ENCODE measurements at regions not wholly inside any gene's neighbourhood (a gene's known extent, or its start where the extent isn't known, plus 50 kb on each side); places are given as distances from the start of the nearest gene placed in this dataset.

DNA sequence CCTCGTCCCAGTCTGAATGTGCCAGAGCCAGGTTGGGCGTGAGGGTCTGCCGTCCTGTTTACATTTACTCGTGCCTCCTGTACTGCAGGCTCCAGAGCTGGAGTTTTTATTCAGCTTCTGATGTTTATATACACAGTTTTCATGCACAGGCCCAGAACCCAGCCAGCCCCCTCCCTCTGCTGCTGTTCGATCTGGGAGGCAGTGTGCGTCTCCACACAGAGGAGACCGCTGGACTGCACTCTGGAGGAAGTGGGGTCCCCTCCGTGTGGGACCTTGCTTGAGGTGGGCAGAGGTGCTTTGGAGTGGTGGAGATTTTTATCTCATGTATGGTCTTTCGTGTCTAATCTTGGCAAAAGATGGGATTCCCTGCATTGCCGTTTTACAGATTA, 90.6 kb downstream of the GLI2 start:
- H3F3A ChIP-seq (ENCODE audit: insufficient read depth, low read length, poor library complexity, severe bottlenecking), result no peaks in the 10 kb centered on the region
- H3K79me2 ChIP-seq (replicated peaks; ENCODE audit: insufficient read depth, low read length), result peaks cover 10% of the 10 kb centered on the region
- no peaks in the 10 kb centered on the region for H3K36me3 ChIP-seq (ENCODE audit: insufficient read depth, low read length)
- no peak overlapping the region for H3K9ac ChIP-seq (ENCODE audit: low read length)
- no peak overlapping the region for H3K27ac ChIP-seq (ENCODE audit: low read length)
- H3K4me3 ChIP-seq (ENCODE audit: low read length), result no peak overlapping the region
- H3K4me2 ChIP-seq (ENCODE audit: low read length), result no peak overlapping the region
- TF ChIP-seq MXI1 (conservative IDR thresholded peaks at IDR 0.05; ENCODE audit: poor library complexity, severe bottlenecking) (no peak), POLR2AphosphoS5 (IDR thresholded peaks at IDR 0.05) (no peak), EZH2 (IDR thresholded peaks at IDR 0.05; ENCODE audit: borderline replicate concordance, insufficient read depth, low read length, poor library complexity, severe bottlenecking) (no peak), TAF1 (IDR thresholded peaks at IDR 0.05; ENCODE audit: low read depth) (no peak), SMC3 (conservative IDR thresholded peaks at IDR 0.05; ENCODE audit: poor library complexity) (no peak), RAD21 (conservative IDR thresholded peaks at IDR 0.05) (no peak), CTCF (IDR thresholded peaks at IDR 0.05; ENCODE audit: poor library complexity, severe bottlenecking) (no peak), EP300 (conservative IDR thresholded peaks at IDR 0.05; ENCODE audit: poor library complexity, severe bottlenecking) (no peak)
- TF ChIP-seq, protein P1, sequence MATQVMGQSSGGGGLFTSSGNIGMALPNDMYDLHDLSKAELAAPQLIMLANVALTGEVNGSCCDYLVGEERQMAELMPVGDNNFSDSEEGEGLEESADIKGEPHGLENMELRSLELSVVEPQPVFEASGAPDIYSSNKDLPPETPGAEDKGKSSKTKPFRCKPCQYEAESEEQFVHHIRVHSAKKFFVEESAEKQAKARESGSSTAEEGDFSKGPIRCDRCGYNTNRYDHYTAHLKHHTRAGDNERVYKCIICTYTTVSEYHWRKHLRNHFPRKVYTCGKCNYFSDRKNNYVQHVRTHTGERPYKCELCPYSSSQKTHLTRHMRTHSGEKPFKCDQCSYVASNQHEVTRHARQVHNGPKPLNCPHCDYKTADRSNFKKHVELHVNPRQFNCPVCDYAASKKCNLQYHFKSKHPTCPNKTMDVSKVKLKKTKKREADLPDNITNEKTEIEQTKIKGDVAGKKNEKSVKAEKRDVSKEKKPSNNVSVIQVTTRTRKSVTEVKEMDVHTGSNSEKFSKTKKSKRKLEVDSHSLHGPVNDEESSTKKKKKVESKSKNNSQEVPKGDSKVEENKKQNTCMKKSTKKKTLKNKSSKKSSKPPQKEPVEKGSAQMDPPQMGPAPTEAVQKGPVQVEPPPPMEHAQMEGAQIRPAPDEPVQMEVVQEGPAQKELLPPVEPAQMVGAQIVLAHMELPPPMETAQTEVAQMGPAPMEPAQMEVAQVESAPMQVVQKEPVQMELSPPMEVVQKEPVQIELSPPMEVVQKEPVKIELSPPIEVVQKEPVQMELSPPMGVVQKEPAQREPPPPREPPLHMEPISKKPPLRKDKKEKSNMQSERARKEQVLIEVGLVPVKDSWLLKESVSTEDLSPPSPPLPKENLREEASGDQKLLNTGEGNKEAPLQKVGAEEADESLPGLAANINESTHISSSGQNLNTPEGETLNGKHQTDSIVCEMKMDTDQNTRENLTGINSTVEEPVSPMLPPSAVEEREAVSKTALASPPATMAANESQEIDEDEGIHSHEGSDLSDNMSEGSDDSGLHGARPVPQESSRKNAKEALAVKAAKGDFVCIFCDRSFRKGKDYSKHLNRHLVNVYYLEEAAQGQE (IDR thresholded peaks at IDR 0.05; ENCODE audit: borderline replicate concordance), result no peak
- no peaks in the 10 kb centered on the region for H4K20me1 ChIP-seq (ENCODE audit: insufficient read depth)
- no peaks in the 10 kb centered on the region for H3K9me2 ChIP-seq (ENCODE audit: insufficient read depth, low read length)
- H2AFZ ChIP-seq (ENCODE audit: low read depth, low read length), result no peak overlapping the region
- H3K9me3 ChIP-seq (ENCODE audit: low read length), result no peaks in the 10 kb centered on the region
- no peaks in the 10 kb centered on the region for H3K27me3 ChIP-seq (ENCODE audit: insufficient read depth, low read depth, low read length)

DNA sequence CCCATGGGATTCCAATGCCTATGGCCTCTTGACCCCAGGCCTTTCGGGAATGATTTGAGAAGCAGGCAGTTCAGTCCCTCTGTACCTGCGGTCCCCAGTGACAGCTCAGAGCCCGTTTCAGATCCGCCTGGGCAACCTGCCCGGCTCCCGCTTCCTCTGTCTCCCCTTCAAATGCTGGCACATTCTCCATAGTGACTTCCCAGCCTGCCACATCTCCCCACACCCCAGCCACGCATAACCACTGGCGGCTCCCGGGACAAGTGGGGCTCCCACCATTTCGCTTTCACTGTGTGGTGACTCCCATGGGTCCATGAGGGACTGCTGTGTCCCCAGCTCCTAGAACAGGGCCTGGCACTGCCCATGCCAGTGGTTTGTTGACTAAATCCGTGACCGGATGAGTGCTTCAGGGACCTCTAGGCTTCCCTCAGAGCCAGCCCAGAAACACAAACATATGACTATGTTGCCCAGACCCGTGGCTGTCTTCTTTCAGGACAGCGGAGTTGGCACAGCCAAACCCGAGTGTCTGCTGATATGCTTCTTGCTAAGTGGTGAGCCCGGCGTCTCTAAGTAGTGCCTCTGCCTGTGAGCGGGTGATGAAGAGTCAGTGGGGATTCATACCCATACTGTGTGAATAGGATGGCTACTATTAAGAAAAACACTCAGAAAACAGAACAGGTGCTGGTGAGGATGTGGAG, 91.2 kb downstream of the GLI2 start:
- no peaks in the 10 kb centered on the region for H3K9me2 ChIP-seq (ENCODE audit: insufficient read depth, low read length)
- H3K27me3 ChIP-seq (ENCODE audit: insufficient read depth, low read depth, low read length), result no peaks in the 10 kb centered on the region
- peaks cover 11% of the 10 kb centered on the region for H3K79me2 ChIP-seq (replicated peaks; ENCODE audit: insufficient read depth, low read length)
- no peak for TF ChIP-seq EZH2 (IDR thresholded peaks at IDR 0.05; ENCODE audit: borderline replicate concordance, insufficient read depth, low read length, poor library complexity, severe bottlenecking)
- no peak for TF ChIP-seq RAD21 (conservative IDR thresholded peaks at IDR 0.05)
- no peak for TF ChIP-seq TAF1 (IDR thresholded peaks at IDR 0.05; ENCODE audit: low read depth)
- TF ChIP-seq, protein P1 (IDR thresholded peaks at IDR 0.05; ENCODE audit: borderline replicate concordance), result no peak
- H3F3A ChIP-seq (ENCODE audit: insufficient read depth, low read length, poor library complexity, severe bottlenecking), result no peaks in the 10 kb centered on the region
- no peaks in the 10 kb centered on the region for H3K36me3 ChIP-seq (ENCODE audit: insufficient read depth, low read length)
- H3K9ac ChIP-seq (ENCODE audit: low read length), result no peak overlapping the region
- H3K9me3 ChIP-seq (ENCODE audit: low read length), result no peaks in the 10 kb centered on the region
- H3K4me2 ChIP-seq (ENCODE audit: low read length), result no peak overlapping the region
- H3K4me3 ChIP-seq (ENCODE audit: low read length), result no peak overlapping the region
- no peaks in the 10 kb centered on the region for H4K20me1 ChIP-seq (ENCODE audit: insufficient read depth)
- no peak overlapping the region for H3K27ac ChIP-seq (ENCODE audit: low read length)
- H2AFZ ChIP-seq (ENCODE audit: low read depth, low read length), result no peak overlapping the region

Measured in neural cell (in vitro differentiated cells).